ENCODE measurements at regions not wholly inside any gene's neighbourhood (a gene's known extent, or its start where the extent isn't known, plus 50 kb on each side); places are given as distances from the start of the nearest gene placed in this dataset.
A peak's percentile ranks its signal among the peaks of the same experiment; 100 is the strongest.
"Not testable (repeated sequence)": the region's sequence is repeated elsewhere in the genome, so short reads cannot be mapped to it uniquely, and the experiment has no call there.

DNA sequence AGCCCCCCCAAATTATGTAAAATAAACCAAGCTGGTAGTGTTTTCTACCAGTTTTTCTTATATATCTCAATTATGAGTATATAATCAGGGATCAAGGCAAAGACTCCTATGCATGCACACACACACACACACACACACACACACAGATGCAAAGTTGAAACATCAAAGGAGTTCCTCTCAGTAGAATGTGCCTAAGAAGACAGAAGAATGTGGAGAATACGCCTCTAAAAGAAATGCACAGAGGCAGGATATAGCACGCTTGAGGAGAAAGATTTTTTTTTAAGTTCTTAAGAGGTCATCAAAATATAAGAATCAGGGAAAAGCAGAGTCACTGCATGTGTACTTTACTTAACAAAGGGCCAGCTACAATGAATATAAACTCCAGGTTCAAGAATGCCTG, 138.2 kb upstream of the CLEC14A start:
- no peak for DNase-seq

DNA sequence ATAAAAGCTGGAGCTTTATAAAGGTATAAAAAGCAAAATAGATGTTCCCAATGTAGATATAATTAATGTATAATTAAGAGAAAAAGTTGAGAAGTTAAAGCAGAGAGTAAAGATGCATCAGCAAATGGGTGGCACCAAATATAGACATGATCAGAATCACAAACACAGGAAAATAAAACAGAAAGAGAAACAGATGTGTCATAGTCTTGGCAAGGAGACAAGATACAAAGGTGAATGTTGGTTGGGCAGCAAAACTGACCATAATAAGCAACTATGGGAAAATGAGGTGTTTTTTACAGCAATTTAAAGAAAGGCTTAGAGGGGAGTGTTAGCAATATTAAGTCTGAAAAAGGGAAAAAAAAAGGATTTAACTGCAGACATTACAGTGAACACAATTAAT, 135.4 kb upstream of the CLEC14A start:
- DNase-seq, result no peak

DNA sequence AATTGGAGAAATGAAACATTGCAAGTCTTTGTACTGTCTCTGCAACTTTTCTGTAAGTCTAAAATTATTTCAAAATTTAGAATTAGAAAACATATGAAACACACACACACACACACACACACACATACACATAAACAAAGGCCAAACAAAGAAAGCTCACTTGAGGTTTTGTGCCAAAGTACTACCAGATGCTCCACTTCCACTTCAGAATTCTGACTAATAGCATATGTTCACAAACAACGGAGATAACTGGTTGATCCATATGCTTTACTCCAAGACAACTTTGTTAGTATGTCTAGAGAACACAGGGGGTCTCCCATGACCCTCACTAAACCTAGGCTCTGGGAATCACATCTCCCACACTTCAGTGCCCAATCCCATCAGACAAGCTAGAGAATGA, 133.8 kb upstream of the CLEC14A start:
- DNase-seq, result no peak

DNA sequence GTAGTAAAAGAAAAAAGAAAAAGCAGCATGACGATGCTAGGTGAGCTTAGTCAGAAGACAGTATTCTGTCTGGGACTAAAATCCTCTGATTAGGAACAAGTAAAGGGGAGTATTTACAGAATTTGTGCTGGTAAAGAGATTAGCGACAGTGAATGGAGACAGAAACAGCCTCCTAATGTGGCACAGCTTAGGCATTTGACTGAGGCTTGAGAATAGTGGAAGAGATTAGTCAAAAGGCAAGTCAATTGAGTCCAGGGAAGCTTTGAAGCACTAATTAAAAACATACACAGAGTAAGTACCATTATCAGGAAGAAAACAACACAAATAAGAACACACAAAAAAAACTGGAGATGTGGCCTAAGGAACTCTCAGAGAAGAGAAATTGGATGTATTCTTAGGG, 131.9 kb upstream of the CLEC14A start:
- no peak for DNase-seq

DNA sequence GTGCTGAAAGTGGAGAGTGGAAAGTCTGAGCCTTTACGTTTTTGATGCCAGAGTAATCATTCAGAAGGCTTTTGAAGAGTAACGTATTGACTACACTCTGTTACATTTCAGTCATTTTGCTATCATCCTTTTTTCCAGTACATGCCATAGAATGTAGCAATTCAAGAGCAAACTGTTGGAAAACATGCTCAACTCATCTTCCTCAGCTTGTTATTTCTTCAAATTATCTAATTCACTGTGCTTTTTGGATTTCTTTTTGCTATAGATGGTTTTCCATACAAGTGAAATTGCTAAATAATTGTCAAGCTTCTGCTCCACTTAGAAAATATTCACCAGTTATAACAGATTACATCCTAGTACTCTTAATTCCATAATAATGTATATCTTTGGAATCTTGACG, 129.9 kb upstream of the CLEC14A start:
- DNase-seq, result no peak

GRCh38 chr14:38385343-38385742, 129.4 kb upstream of the CLEC14A start:
- no peak for DNase-seq

DNA sequence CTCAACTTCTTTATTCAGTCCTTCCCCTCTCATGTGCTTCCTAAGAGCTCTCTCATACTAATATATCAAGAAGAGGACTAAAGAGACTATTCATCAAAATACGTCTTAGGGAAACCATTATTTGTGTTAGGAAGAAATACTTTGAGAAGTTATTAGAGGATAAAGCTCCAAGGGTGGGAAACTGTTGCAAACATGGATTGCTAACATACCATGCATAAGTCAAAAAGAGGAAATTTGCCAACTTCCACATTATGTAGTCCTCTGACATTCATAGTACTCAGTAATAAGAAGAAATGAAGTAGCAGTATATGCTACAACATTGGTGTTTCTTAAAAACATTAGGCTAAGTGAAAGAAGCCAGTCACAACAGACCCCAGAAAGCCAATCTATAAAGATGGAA, 128.8 kb upstream of the CLEC14A start:
- no peak for DNase-seq

DNA sequence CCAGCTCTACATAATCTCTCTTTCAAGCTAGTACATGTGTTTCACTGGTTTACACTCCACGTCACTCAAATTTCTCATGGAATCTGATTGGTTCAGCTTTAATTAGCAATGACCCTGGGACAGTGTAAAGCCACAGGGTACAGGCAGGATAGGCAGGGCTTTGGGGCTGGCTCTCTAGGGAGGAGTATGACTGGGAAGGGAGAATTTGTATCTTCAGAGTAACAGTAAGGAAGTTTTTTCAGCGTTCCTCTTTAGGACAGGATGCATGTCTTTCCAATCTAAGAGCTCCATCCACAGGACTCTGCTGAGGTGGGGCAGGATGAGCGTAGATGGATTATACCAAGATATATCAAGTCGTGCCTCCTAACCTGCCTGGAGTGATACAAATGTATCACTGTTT, 112.0 kb upstream of the CLEC14A start:
- no peak for DNase-seq

DNA sequence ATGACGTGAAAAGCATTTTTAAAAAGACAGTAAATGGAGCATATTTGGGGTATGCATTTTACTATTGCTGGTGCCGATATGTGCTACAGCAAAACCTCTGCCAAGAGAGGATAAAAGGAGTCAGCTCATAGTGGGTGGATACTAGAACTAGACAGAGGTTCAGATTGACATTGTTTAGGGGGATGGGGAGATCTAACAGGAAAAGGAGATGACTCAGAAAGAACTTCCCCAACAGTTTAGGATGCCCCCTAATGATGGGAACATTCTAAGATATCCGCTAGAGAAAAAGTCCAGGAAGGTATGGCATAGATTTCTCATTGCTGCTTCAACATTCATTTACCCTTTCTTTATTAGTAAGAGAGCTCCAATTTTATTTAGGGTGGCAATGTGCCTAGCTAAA, 110.5 kb upstream of the CLEC14A start:
- no peak for DNase-seq

DNA sequence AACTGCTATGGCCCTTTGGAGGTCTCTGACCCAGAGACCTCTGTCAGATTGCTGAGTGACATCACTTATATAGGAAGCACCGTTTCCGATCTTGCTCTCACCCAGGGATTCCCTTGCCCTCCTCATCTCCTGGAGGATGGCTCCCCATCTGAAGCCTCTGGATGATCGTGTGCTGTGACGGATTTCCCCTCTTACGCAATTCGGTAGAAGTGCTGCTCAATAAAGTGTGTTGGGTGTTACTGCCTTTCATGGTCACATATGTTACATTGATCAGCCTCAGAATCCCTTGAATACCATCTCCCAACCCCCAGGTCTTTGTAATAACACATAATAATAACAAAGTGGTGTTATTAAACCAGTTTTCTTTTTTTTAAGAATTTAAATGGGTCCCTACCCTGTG, 107.3 kb upstream of the CLEC14A start:
- no peak for DNase-seq

- no peak for DNase-seq
These were observed 101.7 kb upstream of the CLEC14A start for GRCh38 chr14:38357557-38357956.

DNA sequence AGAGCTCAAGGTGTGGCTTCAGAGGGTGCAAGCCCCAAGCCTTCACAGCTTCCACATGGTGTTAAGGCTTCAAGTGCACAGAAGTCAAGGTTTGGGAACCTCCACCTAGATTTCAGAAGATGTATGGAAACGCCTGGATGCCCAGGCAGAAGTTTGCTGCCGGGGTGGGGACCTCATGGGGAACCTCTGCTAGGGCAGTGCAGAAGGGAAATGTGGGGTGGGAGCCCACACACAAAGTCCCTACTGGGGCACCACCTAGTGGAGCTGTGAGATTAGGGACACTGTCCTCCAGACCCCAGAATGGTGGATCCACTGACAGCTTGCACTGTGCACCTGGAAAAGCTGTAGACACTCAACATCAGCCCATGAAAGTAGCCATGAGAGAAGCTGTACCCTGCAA, 99.6 kb upstream of the CLEC14A start:
- DNase-seq, result not testable (repeated sequence)

GRCh38 chr14:38350102-38350501, 94.2 kb upstream of the CLEC14A start:
- DNase-seq, result no peak

- no peak for DNase-seq
These were observed 86.9 kb upstream of the CLEC14A start for GRCh38 chr14:38342803-38343202.

GRCh38 chr14:38339696-38340095, 83.8 kb upstream of the CLEC14A start:
- DNase-seq, result no peak

- DNase-seq, result no peak
These were observed 80.4 kb upstream of the CLEC14A start for GRCh38 chr14:38336298-38336697.

DNA sequence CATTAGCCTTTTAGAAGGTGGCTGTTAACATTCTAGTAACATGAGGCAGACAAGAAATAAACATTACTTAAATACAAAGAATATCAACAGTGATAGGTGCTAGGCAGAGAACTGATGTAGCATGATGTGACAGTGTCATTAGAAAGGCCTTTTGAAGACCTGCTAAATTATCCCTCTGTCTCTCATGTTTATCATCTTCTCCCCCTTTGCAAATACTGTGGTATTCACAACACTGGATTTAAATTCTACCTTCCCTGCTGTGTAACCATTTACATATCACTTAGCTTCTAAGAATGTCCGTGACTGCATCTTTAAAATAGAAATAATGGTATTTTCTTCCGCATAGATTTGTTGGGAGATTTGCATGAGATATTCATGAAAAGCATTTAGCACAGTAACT, 74.4 kb upstream of the CLEC14A start:
- DNase-seq, result no peak

GRCh38 chr14:38329246-38329645, 73.4 kb upstream of the CLEC14A start:
- no peak for DNase-seq

DNA sequence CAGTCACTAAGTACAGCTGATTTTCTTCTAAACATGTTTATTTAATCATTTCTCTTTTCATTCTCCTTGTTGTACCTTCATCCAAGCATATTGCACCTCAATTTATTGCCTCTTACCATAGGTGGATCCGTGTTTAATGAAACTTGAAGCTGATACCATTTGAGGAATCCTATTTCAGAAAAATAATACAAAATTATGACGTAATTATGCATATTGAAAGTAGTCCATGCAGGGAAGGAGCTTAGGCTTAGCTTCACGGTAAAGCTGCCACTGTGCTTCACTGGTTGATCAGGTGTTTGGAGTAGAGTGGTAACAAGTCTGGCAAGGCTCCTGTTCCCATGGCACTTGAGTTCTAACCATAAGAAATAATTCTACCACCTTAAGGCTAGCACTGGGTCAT, 61.0 kb upstream of the CLEC14A start:
- no peak for DNase-seq

GRCh38 chr14:38311655-38312054, 55.8 kb upstream of the CLEC14A start:
- DNase-seq, result peak in 1 of 3 experiments; percentile 36

DNA sequence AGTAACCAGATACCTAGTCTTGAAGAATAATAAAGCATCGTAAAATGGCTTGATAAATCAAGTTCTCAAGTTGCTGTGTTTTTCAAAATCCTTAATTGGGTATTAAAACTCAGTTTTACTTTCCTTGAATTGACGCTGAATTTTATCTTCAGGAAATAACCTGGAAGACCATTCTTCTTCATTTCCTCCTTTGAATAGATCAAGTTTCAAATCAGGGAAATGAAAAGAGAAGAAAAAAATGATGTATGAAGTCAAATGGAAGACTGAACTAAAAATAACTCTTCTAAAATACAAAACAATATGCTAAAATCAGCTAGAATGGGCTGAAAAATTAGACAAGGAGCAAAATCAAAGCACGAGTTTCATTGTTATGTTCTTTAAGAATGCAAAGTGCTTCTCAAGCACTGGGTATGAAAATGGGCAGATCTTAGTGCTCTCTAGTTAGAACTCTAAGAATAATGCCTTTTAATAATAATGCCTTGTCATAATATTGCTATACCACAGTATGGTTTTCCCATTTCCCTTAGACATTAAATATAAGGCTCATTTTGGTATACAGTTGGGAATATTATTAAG, 54.6 kb upstream of the CLEC14A start:
- peak in 1 of 3 experiments; percentile 28 for DNase-seq

GRCh38 chr14:38309522-38310277, 53.8 kb upstream of the CLEC14A start:
- no peak for DNase-seq

Measured in NCI-H1417 (cell line).